Tibial nerve (tissue), 4 donors: ENCODE measurements at regions not wholly inside any gene's neighbourhood (a gene's known extent, or its start where the extent isn't known, plus 50 kb on each side); places are given as distances from the start of the nearest gene placed in this dataset.
A peak's percentile ranks its signal among the peaks of the same experiment; 100 is the strongest.

Experiments used
- DNase-seq, 2 donors: peaks; one replicate each; pipeline ENCODE4 v3.0.0-alpha.2; 2019; ENCODE audit warnings: low spot score in 2 of 2
- H3K27ac ChIP-seq, 4 donors: fragments of 200-600 bp; sonication (generic) in 3 of 4; one replicate each; pipeline ENCODE4 v1.5.1; 2017 to 2019; ENCODE audit warnings: mild to moderate bottlenecking in 1 of 4
- H3K27me3 ChIP-seq, 2 donors: fragments of 200-600 bp; sonication (generic) in 1 of 2; one replicate each; pipeline versions ENCODE4 v1.5.1 to v1.6.0; 2017 to 2019
- H3K36me3 ChIP-seq, 3 donors: fragments of 200-600 bp; sonication (generic); one replicate each; pipeline ENCODE4 v1.5.1; 2018 to 2019
- H3K4me1 ChIP-seq, 4 donors: fragments of 200-600 bp; sonication (generic) in 3 of 4; one replicate each; pipeline ENCODE4 v1.5.1; 2017 to 2019
- H3K4me3 ChIP-seq, 4 donors: fragments of 200-600 bp; sonication (generic) in 3 of 4; one replicate each; pipeline ENCODE4 v1.5.1; 2017 to 2019; ENCODE audit warnings: mild to moderate bottlenecking in 1 of 4, moderate library complexity in 1 of 4
- H3K9me3 ChIP-seq, 4 donors: fragments of 200-600 bp; sonication (generic) in 3 of 4; one replicate each; pipeline ENCODE4 v1.5.1; 2017 to 2019
- CTCF ChIP-seq, 5 experiments: fragments of 200-600 bp in 3 of 5; fragments of 450-650 bp in 2 of 5; sonication (generic) in 3 of 5; IDR thresholded peaks; one replicate each; pipeline ENCODE4 v1.5.1; 2016 to 2019; ENCODE audit warnings: antibody characterized with exemption in 5 of 5, mild to moderate bottlenecking in 3 of 5, moderate library complexity in 2 of 5
- EP300 ChIP-seq, 2 donors: sonication (generic); formaldehyde crosslinking; IDR thresholded peaks; one replicate each; pipeline ENCODE4 v1.6.1; 2017; ENCODE audit warnings: antibody characterized with exemption in 2 of 2, mild to moderate bottlenecking in 1 of 2
- POLR2A ChIP-seq, 2 donors: fragments of 450-650 bp; IDR thresholded peaks; one replicate each; pipeline ENCODE4 v1.6.1; 2017; ENCODE audit warnings: antibody characterized with exemption in 2 of 2, mild to moderate bottlenecking in 2 of 2, moderate library complexity in 2 of 2
- whole genome bisulfite sequencing, 2 donors: methylation state at CpG; one replicate each; pipeline ENCODE4 v1.1.5; 2018; 5-methylcytosine and 5-hydroxymethylcytosine counted together

GRCh38 chr2:111663471-111664274, 220.3 kb downstream of the ANAPC1 start:
- no peak overlapping the region for H3K27ac ChIP-seq
- H3K9me3 ChIP-seq: no peaks in the 10 kb centered on the region
- 65 to 76% methylated on average over 13 of the region's 13 CpGs for WGBS, 2 donors
- peak in 1 of 5 experiments; percentile 12 for TF ChIP-seq CTCF (IDR thresholded peaks at IDR 0.05)
- no peak for TF ChIP-seq POLR2A (IDR thresholded peaks at IDR 0.05)
- TF ChIP-seq EP300 (IDR thresholded peaks at IDR 0.05): no peak
- H3K36me3 ChIP-seq: no peaks in the 10 kb centered on the region
- H3K4me3 ChIP-seq: no peak overlapping the region
- DNase-seq: no peak
- no peaks in the 10 kb centered on the region for H3K27me3 ChIP-seq
- peaks cover 0 to 38% (median 10%) of the 10 kb centered on the region in 4 donors for H3K4me1 ChIP-seq

- Histone ChIP-seq H3K27ac (no peak overlapping the region), H3K4me1 (peaks cover 0 to 32% (median 7%) of the 10 kb centered on the region in 4 donors), H3K9me3 (no peaks in the 10 kb centered on the region), H3K4me3 (no peak overlapping the region), H3K36me3 (no peaks in the 10 kb centered on the region), H3K27me3 (no peaks in the 10 kb centered on the region)
- TF ChIP-seq EP300 (IDR thresholded peaks at IDR 0.05): no peak
- TF ChIP-seq CTCF (IDR thresholded peaks at IDR 0.05): no peak
- no peak for TF ChIP-seq POLR2A (IDR thresholded peaks at IDR 0.05)
- DNase-seq: no peak
- WGBS, 2 donors: 79 to 85% methylated on average over 4 of the region's 4 CpGs
Observed at GRCh38 chr2:111664275-111664850, 219.6 kb downstream of the ANAPC1 start.

GRCh38 chr2:111665011-111665410, 219.0 kb downstream of the ANAPC1 start:
- 87 to 90% methylated on average over 7 of the region's 7 CpGs for WGBS, 2 donors

GRCh38 chr2:111665551-111666116, 218.4 kb downstream of the ANAPC1 start:
- no peak for DNase-seq
- no peaks in the 10 kb centered on the region for H3K9me3 ChIP-seq
- 86 to 97% methylated on average over 3 of the region's 3 CpGs for WGBS, 2 donors
- no peaks in the 10 kb centered on the region for H3K36me3 ChIP-seq
- H3K27ac ChIP-seq: no peak overlapping the region
- peaks cover 0 to 21% (median 2%) of the 10 kb centered on the region in 4 donors for H3K4me1 ChIP-seq
- no peaks in the 10 kb centered on the region for H3K27me3 ChIP-seq
- TF ChIP-seq POLR2A (IDR thresholded peaks at IDR 0.05) (no peak), CTCF (IDR thresholded peaks at IDR 0.05) (no peak)
- no peak overlapping the region for H3K4me3 ChIP-seq

More at GRCh38 chr2:111665011-111665410, 219.0 kb downstream of the ANAPC1 start:
- H3K27ac ChIP-seq: no peak overlapping the region
- H3K36me3 ChIP-seq: no peaks in the 10 kb centered on the region
- peaks cover 0 to 26% (median 3%) of the 10 kb centered on the region in 4 donors for H3K4me1 ChIP-seq
- H3K9me3 ChIP-seq: no peaks in the 10 kb centered on the region
- TF ChIP-seq EP300 (IDR thresholded peaks at IDR 0.05): no peak
- no peak for TF ChIP-seq POLR2A (IDR thresholded peaks at IDR 0.05)
- TF ChIP-seq CTCF (IDR thresholded peaks at IDR 0.05): no peak
- no peak overlapping the region for H3K4me3 ChIP-seq
- H3K27me3 ChIP-seq: no peaks in the 10 kb centered on the region
- DNase-seq: no peak

GRCh38 chr2:111666160-111666559, 217.8 kb downstream of the ANAPC1 start:
- Histone ChIP-seq H3K4me3 (no peak overlapping the region), H3K27me3 (no peaks in the 10 kb centered on the region), H3K36me3 (no peaks in the 10 kb centered on the region), H3K9me3 (no peaks in the 10 kb centered on the region), H3K4me1 (peaks cover 0 to 25% (median 3%) of the 10 kb centered on the region in 4 donors), H3K27ac (no peak overlapping the region)
- 97 to 99% methylated on average over 2 of the region's 2 CpGs for WGBS, 2 donors
- DNase-seq: peak in 1 of 2 donors; percentile 1
- TF ChIP-seq EP300 (IDR thresholded peaks at IDR 0.05) (no peak), POLR2A (IDR thresholded peaks at IDR 0.05) (no peak), CTCF (IDR thresholded peaks at IDR 0.05) (no peak)
